Mucosa of descending colon (tissue), 3 donors: ENCODE measurements at regions not wholly inside any gene's neighbourhood (a gene's known extent, or its start where the extent isn't known, plus 50 kb on each side); places are given as distances from the start of the nearest gene placed in this dataset.
"Not testable (repeated sequence)": the region's sequence is repeated elsewhere in the genome, so short reads cannot be mapped to it uniquely, and the experiment has no call there.

Source experiments
- ATAC-seq: fragments of 200-7000 bp; cut with Tn5 transposase; one replicate; pipeline ENCODE4 v1.9.1; 2020; ENCODE audit warnings: mild to moderate bottlenecking, moderate library complexity
- DNase-seq, 3 donors: peaks; one replicate each; pipeline ENCODE4 v3.0.0-alpha.2; 2020
- H3K36me3 ChIP-seq: fragments of 200-600 bp; one replicate; pipeline ENCODE4 v1.8.0; 2021; ENCODE audit warnings: low read depth, mild to moderate bottlenecking
- H3K4me1 ChIP-seq: fragments of 200-600 bp; one replicate; pipeline ENCODE4 v1.8.0; 2021; ENCODE audit warnings: low read depth, mild to moderate bottlenecking
- H3K4me3 ChIP-seq: fragments of 200-600 bp; one replicate; pipeline ENCODE4 v1.8.0; 2021; ENCODE audit warnings: mild to moderate bottlenecking
- H3K9me3 ChIP-seq: fragments of 200-600 bp; one replicate; pipeline ENCODE4 v1.8.0; 2021; ENCODE audit warnings: mild to moderate bottlenecking
- CTCF ChIP-seq: fragments of 200-600 bp; IDR thresholded peaks from one replicate; pipeline ENCODE4 v1.8.0; 2022; ENCODE audit warnings: antibody characterized with exemption, mild to moderate bottlenecking
- intact Hi-C, 2 donors: fragments of 100-400 bp; cut with DNase I in 1 of 2; cut with micrococcal nuclease in 1 of 2; formaldehyde crosslinking; loops; one replicate each; pipeline versions ENCODE4 v1.11.0 to v1.11.1; 2022; cut with DNase I, micrococcal nuclease
- donor health status: DM: no; HTN: no; CAD: no; lungs with moderate emphysema.
- donor health status: DM: no; HTN: no; CAD: no.
- donor health status: DM: no; HTN: yes; CAD: no.

- DNase-seq (no peak), ATAC-seq (no peak)
- peaks cover 10% of the 10 kb centered on the region for H3K9me3 ChIP-seq
- TF ChIP-seq CTCF, result no peak
- H3K36me3 ChIP-seq, result no peaks in the 10 kb centered on the region
- no peaks in the 10 kb centered on the region for H3K4me1 ChIP-seq
- no peak overlapping the region for H3K4me3 ChIP-seq
- intact Hi-C loops, result no loop called here
Measured at GRCh38 chr10:125233726-125234125, 73.4 kb upstream of the CTBP2 start.

GRCh38 chr10:125232841-125233240, 72.5 kb upstream of the CTBP2 start:
- TF ChIP-seq CTCF, result no peak

GRCh38 chr10:125231813-125232475, 71.6 kb upstream of the CTBP2 start:
- Histone ChIP-seq H3K4me3 (no peak overlapping the region), H3K9me3 (no peaks in the 10 kb centered on the region), H3K36me3 (no peaks in the 10 kb centered on the region), H3K4me1 (no peaks in the 10 kb centered on the region)
- intact Hi-C loops, result no loop called here
- no peak for DNase-seq
- ATAC-seq, result no peak
- no peak for TF ChIP-seq CTCF

More at GRCh38 chr10:125232841-125233240, 72.5 kb upstream of the CTBP2 start:
- no peaks in the 10 kb centered on the region for H3K4me1 ChIP-seq
- DNase-seq (no peak), ATAC-seq (no peak)
- peaks cover 1% of the 10 kb centered on the region for H3K9me3 ChIP-seq
- H3K4me3 ChIP-seq, result no peak overlapping the region
- intact Hi-C loops, result no loop called here
- H3K36me3 ChIP-seq, result no peaks in the 10 kb centered on the region

GRCh38 chr10:125231116-125231812, 70.9 kb upstream of the CTBP2 start:
- TF ChIP-seq CTCF, result no peak
- DNase-seq (no peak), ATAC-seq (peak; percentile 18)
- Histone ChIP-seq H3K9me3 (no peaks in the 10 kb centered on the region), H3K4me3 (no peak overlapping the region), H3K36me3 (no peaks in the 10 kb centered on the region), H3K4me1 (no peaks in the 10 kb centered on the region)
- intact Hi-C loops, result no loop called here

- H3K4me1 ChIP-seq, result no peaks in the 10 kb centered on the region
- intact Hi-C loops, result no loop called here
- DNase-seq (no peak), ATAC-seq (no peak)
- no peak for TF ChIP-seq CTCF
- no peaks in the 10 kb centered on the region for H3K9me3 ChIP-seq
- no peaks in the 10 kb centered on the region for H3K36me3 ChIP-seq
- no peak overlapping the region for H3K4me3 ChIP-seq
Measured at GRCh38 chr10:125230251-125230650, 69.9 kb upstream of the CTBP2 start.

GRCh38 chr10:125228245-125228940, 68.0 kb upstream of the CTBP2 start:
- H3K4me3 ChIP-seq, H3K4me1 ChIP-seq, DNase-seq, intact Hi-C loops, H3K36me3 ChIP-seq, H3K9me3 ChIP-seq, ATAC-seq: not testable (repeated sequence)
